ENCODE measurements at regions not wholly inside any gene's neighbourhood (a gene's known extent, or its start where the extent isn't known, plus 50 kb on each side); places are given as distances from the start of the nearest gene placed in this dataset.

DNA sequence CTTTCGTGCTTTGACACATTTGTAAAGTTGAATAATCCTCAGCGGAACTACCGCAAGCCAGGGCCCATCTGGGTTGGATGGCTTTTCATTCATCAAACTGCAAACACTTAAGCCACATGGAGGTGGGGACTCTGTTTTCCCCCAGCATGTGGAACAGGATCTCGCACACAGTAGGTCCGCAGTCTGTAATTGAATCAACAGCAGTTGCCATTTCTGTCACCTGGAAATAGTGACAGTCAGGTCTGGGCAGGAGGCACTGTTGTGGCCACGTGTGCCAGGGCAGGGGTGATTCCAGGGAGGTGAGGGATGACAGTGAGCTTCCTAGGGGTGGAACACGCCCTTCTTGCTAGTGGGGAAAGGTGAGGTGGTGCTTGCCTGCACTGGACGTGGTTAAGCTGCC, 50.7 kb upstream of the ANO1 start:
- DNase-seq (ENCODE audit: low spot score) = no peak
- ChIA-PET CTCF (no interaction called here), POLR2A (ENCODE audit: low non-redundant PET) (no interaction called here)
- no peak overlapping the region for H3K27ac ChIP-seq
- no peak for TF ChIP-seq CTCF (conservative IDR thresholded peaks at IDR 0.05; ENCODE audit: low read depth)

DNA sequence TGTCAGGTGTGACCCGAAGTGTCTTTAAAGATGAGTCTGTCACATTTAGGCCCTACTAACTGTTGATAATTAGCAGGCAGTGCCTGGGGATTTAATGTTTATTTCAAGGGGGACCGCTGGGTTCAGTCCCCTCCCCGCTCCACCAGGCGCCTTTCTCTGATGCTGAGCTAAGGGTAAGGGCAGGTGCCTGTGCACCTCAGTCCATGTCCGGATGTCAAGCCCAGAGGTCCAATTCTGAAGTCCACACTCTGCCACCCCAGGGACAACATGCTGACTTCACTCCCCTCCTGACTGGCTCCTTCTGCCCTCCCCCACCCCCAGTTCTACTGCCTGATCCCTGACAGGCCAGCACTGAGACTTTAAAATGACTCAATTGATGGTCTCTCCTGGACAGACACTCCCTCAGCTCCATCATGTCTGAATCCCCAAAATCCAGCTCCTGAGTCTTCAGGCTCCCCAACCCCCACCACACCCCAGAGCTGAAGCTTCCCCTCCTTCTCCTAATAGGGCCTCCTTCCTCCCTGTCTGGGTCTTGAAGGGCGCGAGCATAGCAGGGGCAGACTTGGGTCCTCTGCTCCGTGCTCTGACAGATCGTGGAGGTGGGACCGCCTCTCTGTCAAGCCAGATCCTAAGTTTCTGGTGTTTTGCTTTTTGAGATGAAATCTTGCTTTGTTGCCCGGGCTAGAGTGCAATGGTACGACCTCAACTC, 49.8 kb upstream of the ANO1 start:
- TF ChIP-seq CTCF (conservative IDR thresholded peaks at IDR 0.05; ENCODE audit: low read depth) = no peak
- no peak for DNase-seq (ENCODE audit: low spot score)
- POLR2A ChIA-PET (ENCODE audit: low non-redundant PET) = no interaction called here
- H3K27ac ChIP-seq = no peak overlapping the region
- CTCF ChIA-PET = no interaction called here
